ENCODE measurements at regions not wholly inside any gene's neighbourhood (a gene's known extent, or its start where the extent isn't known, plus 50 kb on each side); places are given as distances from the start of the nearest gene placed in this dataset.
"Not testable (repeated sequence)": the region's sequence is repeated elsewhere in the genome, so short reads cannot be mapped to it uniquely, and the experiment has no call there.

GRCh38 chr3:69628951-69629350 lies 110.3 kb upstream of the MITF start:
- TF ChIP-seq JUND (IDR thresholded peaks at IDR 0.05; ENCODE audit: low read depth), result no peak
- in situ Hi-C loops (cut with HindIII; ENCODE audit: low pct_unique_long_range_greater_than_20kb, low sequenced_read_pairs), result no loop called here

GRCh38 chr3:69613286-69613685 lies 126.0 kb upstream of the MITF start:
- no peak for DNase-seq (ENCODE audit: low read depth in 1 of 2, low spot score in 1 of 2)
- in situ Hi-C loops (cut with HindIII; ENCODE audit: low pct_unique_long_range_greater_than_20kb, low sequenced_read_pairs), result no loop called here
- no peak for TF ChIP-seq JUND (IDR thresholded peaks at IDR 0.05; ENCODE audit: low read depth)

More at GRCh38 chr3:69628951-69629350, 110.3 kb upstream of the MITF start:
- DNase-seq (ENCODE audit: low read depth in 1 of 2, low spot score in 1 of 2), result no peak

- in situ Hi-C loops (cut with HindIII; ENCODE audit: low pct_unique_long_range_greater_than_20kb, low sequenced_read_pairs), result no loop called here
- no peak for DNase-seq (ENCODE audit: low read depth in 1 of 2, low spot score in 1 of 2)
- no peak for TF ChIP-seq JUND (IDR thresholded peaks at IDR 0.05; ENCODE audit: low read depth)
These were observed 126.5 kb upstream of the MITF start for GRCh38 chr3:69612791-69613190.

GRCh38 chr3:69609566-69609965 lies 129.7 kb upstream of the MITF start:
- in situ Hi-C loops (cut with HindIII; ENCODE audit: low pct_unique_long_range_greater_than_20kb, low sequenced_read_pairs); DNase-seq (ENCODE audit: low read depth in 1 of 2, low spot score in 1 of 2): not testable (repeated sequence)

- DNase-seq (ENCODE audit: low read depth in 1 of 2, low spot score in 1 of 2), result no peak
- in situ Hi-C loops (cut with HindIII; ENCODE audit: low pct_unique_long_range_greater_than_20kb, low sequenced_read_pairs), result no loop called here
- no peak for TF ChIP-seq JUND (IDR thresholded peaks at IDR 0.05; ENCODE audit: low read depth)
These were observed 131.6 kb upstream of the MITF start for GRCh38 chr3:69607466-69608305.

- in situ Hi-C loops (cut with HindIII; ENCODE audit: low pct_unique_long_range_greater_than_20kb, low sequenced_read_pairs), result no loop called here
- DNase-seq (ENCODE audit: low read depth in 1 of 2, low spot score in 1 of 2), result no peak
- TF ChIP-seq JUND (IDR thresholded peaks at IDR 0.05; ENCODE audit: low read depth), result no peak
These were observed 133.4 kb upstream of the MITF start for GRCh38 chr3:69605867-69606266.

- no peak for DNase-seq (ENCODE audit: low read depth in 1 of 2, low spot score in 1 of 2)
- in situ Hi-C loops (cut with HindIII; ENCODE audit: low pct_unique_long_range_greater_than_20kb, low sequenced_read_pairs), result no loop called here
- TF ChIP-seq JUND (IDR thresholded peaks at IDR 0.05; ENCODE audit: low read depth), result no peak
These were observed 134.4 kb upstream of the MITF start for GRCh38 chr3:69604735-69605450.

GRCh38 chr3:69602112-69602511 lies 137.2 kb upstream of the MITF start:
- in situ Hi-C loops (cut with HindIII; ENCODE audit: low pct_unique_long_range_greater_than_20kb, low sequenced_read_pairs), result no loop called here
- TF ChIP-seq JUND (IDR thresholded peaks at IDR 0.05; ENCODE audit: low read depth), result no peak
- no peak for DNase-seq (ENCODE audit: low read depth in 1 of 2, low spot score in 1 of 2)

- no peak for TF ChIP-seq JUND (IDR thresholded peaks at IDR 0.05; ENCODE audit: low read depth)
- in situ Hi-C loops (cut with HindIII; ENCODE audit: low pct_unique_long_range_greater_than_20kb, low sequenced_read_pairs), result no loop called here
- DNase-seq (ENCODE audit: low read depth in 1 of 2, low spot score in 1 of 2), result no peak
These were observed 145.0 kb upstream of the MITF start for GRCh38 chr3:69594286-69594685.

- no peak for DNase-seq (ENCODE audit: low read depth in 1 of 2, low spot score in 1 of 2)
- in situ Hi-C loops (cut with HindIII; ENCODE audit: low pct_unique_long_range_greater_than_20kb, low sequenced_read_pairs), result no loop called here
- TF ChIP-seq JUND (IDR thresholded peaks at IDR 0.05; ENCODE audit: low read depth), result no peak
These were observed 148.0 kb upstream of the MITF start for GRCh38 chr3:69591164-69591736.

- no peak for DNase-seq (ENCODE audit: low read depth in 1 of 2, low spot score in 1 of 2)
- in situ Hi-C loops (cut with HindIII; ENCODE audit: low pct_unique_long_range_greater_than_20kb, low sequenced_read_pairs), result no loop called here
- TF ChIP-seq JUND (IDR thresholded peaks at IDR 0.05; ENCODE audit: low read depth), result no peak
These were observed 149.2 kb upstream of the MITF start for GRCh38 chr3:69590111-69590510.

GRCh38 chr3:69588170-69588569 lies 151.1 kb upstream of the MITF start:
- TF ChIP-seq JUND (IDR thresholded peaks at IDR 0.05; ENCODE audit: low read depth), result no peak
- in situ Hi-C loops (cut with HindIII; ENCODE audit: low pct_unique_long_range_greater_than_20kb, low sequenced_read_pairs), result no loop called here
- DNase-seq (ENCODE audit: low read depth in 1 of 2, low spot score in 1 of 2), result no peak

GRCh38 chr3:69585472-69585871 lies 153.8 kb upstream of the MITF start:
- DNase-seq (ENCODE audit: low read depth in 1 of 2, low spot score in 1 of 2), result no peak
- in situ Hi-C loops (cut with HindIII; ENCODE audit: low pct_unique_long_range_greater_than_20kb, low sequenced_read_pairs), result no loop called here
- no peak for TF ChIP-seq JUND (IDR thresholded peaks at IDR 0.05; ENCODE audit: low read depth)
